ENCODE measurements at regions not wholly inside any gene's neighbourhood (a gene's known extent, or its start where the extent isn't known, plus 50 kb on each side); places are given as distances from the start of the nearest gene placed in this dataset.

DNA sequence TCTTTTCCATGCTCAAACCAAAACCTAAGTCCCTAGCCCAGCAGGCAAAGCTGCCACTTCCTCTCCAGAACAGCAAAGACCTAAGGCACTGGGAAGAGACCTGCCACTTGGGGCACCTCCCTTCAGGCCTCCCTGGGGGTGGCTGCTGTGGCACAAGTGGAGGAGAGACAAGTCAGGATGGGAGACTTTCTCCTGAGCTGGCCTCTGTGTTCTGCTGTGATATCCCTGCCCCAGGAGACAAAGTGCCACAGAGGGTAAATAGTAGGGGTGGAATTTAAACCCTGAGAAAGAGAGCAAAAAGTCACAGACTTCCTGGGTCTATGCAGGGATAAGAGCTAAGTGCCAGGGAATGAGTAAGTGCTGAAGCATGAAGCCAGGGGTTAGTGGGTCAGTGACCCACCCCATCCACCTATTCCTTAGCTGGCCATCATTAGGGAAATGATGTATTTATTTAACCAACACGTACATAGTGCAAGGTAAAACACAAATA is 84.2 kb downstream of the MRPL14 start:
- no peak for DNase-seq (ENCODE audit: low read depth)
- no peak overlapping the region for H3K4me3 ChIP-seq (ENCODE audit: low read depth, low read length)
- no peaks in the 10 kb centered on the region for H3K27me3 ChIP-seq (ENCODE audit: control insufficient read depth, insufficient read depth, low read length)
- TF ChIP-seq, protein P1, sequence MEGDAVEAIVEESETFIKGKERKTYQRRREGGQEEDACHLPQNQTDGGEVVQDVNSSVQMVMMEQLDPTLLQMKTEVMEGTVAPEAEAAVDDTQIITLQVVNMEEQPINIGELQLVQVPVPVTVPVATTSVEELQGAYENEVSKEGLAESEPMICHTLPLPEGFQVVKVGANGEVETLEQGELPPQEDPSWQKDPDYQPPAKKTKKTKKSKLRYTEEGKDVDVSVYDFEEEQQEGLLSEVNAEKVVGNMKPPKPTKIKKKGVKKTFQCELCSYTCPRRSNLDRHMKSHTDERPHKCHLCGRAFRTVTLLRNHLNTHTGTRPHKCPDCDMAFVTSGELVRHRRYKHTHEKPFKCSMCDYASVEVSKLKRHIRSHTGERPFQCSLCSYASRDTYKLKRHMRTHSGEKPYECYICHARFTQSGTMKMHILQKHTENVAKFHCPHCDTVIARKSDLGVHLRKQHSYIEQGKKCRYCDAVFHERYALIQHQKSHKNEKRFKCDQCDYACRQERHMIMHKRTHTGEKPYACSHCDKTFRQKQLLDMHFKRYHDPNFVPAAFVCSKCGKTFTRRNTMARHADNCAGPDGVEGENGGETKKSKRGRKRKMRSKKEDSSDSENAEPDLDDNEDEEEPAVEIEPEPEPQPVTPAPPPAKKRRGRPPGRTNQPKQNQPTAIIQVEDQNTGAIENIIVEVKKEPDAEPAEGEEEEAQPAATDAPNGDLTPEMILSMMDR (IDR thresholded peaks at IDR 0.05; ENCODE audit: insufficient read depth, low read length, poor library complexity, severe bottlenecking), result no peak
- H3K36me3 ChIP-seq (ENCODE audit: control insufficient read depth, insufficient read depth, low read length), result no peaks in the 10 kb centered on the region

DNA sequence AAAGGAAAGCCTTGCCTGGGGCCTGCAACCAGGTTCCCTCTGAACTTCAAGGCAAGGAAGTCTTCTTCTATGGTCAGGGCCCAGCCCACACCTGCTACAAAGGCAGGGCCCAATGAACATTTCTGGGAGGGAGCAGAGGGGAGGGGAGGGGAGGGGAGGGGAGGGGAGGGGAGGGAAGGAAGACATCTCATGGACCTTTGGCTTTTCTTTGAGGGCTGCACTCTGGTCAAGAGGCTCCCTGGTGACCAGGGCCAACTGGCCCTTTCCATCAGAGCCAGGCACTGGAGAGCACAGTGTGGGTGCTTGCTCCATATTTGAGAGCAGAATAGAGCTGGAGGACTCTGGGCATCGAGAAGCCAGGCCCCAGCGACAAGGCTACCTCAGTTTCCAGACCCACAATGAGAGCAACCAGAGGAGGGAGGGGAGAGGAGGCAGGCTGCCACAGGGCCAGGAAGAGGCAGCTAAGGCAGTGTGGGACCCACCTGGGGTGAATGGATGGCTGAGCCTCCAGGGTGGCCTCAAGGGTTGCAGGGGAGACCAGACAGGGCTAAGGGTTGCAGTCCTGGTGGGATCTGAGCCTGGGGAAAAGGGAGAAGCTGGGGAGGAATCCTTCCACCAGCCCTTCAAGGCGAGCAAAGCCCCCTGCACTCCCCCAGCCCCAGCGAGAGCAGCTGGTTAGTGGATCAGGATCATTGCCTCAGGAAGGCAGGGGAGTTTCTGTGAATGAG is 84.8 kb downstream of the MRPL14 start:
- Histone ChIP-seq H3K4me3 (ENCODE audit: low read depth, low read length) (no peak overlapping the region), H3K27me3 (ENCODE audit: control insufficient read depth, insufficient read depth, low read length) (no peaks in the 10 kb centered on the region), H3K36me3 (ENCODE audit: control insufficient read depth, insufficient read depth, low read length) (no peaks in the 10 kb centered on the region)
- TF ChIP-seq, protein P1 (IDR thresholded peaks at IDR 0.05; ENCODE audit: insufficient read depth, low read length, poor library complexity, severe bottlenecking), result no peak
- no peak for DNase-seq (ENCODE audit: low read depth)

DNA sequence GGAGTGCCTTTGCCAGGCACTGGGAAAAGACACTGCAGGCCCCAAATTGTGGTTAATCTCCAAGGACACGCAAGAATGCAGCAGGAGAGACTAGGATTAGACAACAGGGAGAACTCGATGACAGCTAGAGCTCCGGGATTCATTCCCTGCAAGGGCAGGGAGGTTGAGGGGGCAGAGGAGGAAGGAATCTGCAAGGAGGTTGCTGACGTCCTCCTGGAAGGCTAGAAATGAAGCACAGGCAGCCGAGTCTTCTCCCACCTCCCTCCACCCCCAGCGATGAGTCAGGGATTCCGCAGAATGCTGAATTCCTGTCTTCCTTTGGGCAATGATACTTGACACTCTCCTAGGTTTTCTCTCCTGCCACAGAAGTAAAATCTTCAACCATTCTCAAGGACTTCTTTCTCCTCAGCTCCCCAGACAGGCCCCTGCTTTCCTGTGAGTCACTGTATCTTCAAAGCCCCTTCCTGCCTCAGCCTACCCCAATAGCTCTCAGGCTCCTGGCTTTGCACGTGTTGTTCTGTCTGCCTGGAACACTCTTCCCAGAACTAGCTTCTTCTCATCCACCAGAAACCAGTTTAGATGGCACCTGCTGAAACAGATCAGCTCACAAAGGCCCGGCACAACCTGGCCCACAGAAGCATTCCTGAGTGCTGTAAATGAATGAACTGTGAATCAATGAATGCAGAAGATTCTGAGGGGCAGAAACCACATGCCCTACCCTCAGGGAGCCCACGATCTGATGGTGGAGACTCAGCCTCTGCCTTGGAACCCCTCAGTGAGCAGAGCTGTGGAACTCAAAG is 85.6 kb downstream of the MRPL14 start:
- TF ChIP-seq, protein P1 (IDR thresholded peaks at IDR 0.05; ENCODE audit: insufficient read depth, low read length, poor library complexity, severe bottlenecking), result no peak
- H3K4me3 ChIP-seq (ENCODE audit: low read depth, low read length), result no peak overlapping the region
- peak; percentile 94 for DNase-seq (ENCODE audit: low read depth)
- no peaks in the 10 kb centered on the region for H3K27me3 ChIP-seq (ENCODE audit: control insufficient read depth, insufficient read depth, low read length)
- no peaks in the 10 kb centered on the region for H3K36me3 ChIP-seq (ENCODE audit: control insufficient read depth, insufficient read depth, low read length)

DNA sequence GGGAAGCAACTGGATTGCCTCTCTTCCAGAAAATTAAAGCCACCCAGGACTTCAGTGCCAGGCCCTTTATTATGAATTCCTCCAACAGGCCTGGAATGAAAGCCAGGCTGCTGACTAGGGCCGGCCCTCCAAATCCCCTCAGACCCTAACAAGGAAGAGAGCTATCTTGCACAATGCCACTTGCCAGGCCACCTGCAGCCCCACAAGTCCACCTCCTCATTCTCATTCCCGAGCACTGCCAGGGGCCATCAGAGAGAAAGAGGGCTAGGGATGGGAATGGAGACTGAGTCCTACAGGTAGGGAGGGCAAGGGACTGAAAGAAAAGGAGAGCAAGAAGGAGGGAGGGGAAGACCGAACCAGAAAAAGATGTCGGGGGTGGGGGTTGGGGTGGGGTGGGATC is 86.5 kb downstream of the MRPL14 start:
- TF ChIP-seq, protein P1 (IDR thresholded peaks at IDR 0.05; ENCODE audit: insufficient read depth, low read length, poor library complexity, severe bottlenecking), result no peak
- no peak for DNase-seq (ENCODE audit: low read depth)
- H3K4me3 ChIP-seq (ENCODE audit: low read depth, low read length), result no peak overlapping the region
- H3K27me3 ChIP-seq (ENCODE audit: control insufficient read depth, insufficient read depth, low read length), result no peaks in the 10 kb centered on the region
- no peaks in the 10 kb centered on the region for H3K36me3 ChIP-seq (ENCODE audit: control insufficient read depth, insufficient read depth, low read length)

DNA sequence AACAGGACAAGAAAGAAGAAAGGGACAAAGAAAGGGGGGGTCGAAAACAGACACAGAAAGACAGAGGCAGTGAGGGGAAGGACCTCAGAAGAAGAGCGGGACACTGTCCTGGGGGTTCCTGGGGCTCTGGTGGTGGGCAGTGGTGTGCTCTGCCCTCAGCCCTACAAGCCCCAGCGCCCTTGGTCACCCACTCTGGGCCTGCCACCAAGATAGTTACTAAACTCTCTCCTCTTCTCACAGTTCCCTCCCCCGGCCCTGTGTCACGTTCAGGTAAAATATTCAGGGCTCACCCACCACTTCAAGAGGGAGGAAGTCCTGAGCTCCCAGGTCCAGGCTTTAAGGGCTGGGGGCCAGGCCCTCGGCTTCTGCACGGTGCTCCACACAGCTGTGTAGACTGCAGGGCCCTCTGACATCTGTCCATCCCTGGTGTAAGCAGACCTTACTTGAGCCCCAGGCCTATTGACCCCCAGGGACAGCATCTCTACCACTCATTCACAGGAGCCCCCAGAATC is 87.4 kb downstream of the MRPL14 start:
- TF ChIP-seq, protein P1 (IDR thresholded peaks at IDR 0.05; ENCODE audit: insufficient read depth, low read length, poor library complexity, severe bottlenecking), result no peak
- Histone ChIP-seq H3K36me3 (ENCODE audit: control insufficient read depth, insufficient read depth, low read length) (no peaks in the 10 kb centered on the region), H3K27me3 (ENCODE audit: control insufficient read depth, insufficient read depth, low read length) (no peaks in the 10 kb centered on the region), H3K4me3 (ENCODE audit: low read depth, low read length) (no peak overlapping the region)
- no peak for DNase-seq (ENCODE audit: low read depth)
